Peyer's patch (tissue), 4 donors: ENCODE measurements at regions not wholly inside any gene's neighbourhood (a gene's known extent, or its start where the extent isn't known, plus 50 kb on each side); places are given as distances from the start of the nearest gene placed in this dataset.

Experiments used
- POLR2A ChIP-seq, 2 donors: fragments of 450-650 bp; IDR thresholded peaks; one replicate each; pipeline ENCODE4 v1.5.1; 2017; ENCODE audit warnings: antibody characterized with exemption in 2 of 2, mild to moderate bottlenecking in 2 of 2, moderate library complexity in 2 of 2
- TF ChIP-seq, protein P1 (sequence below), 6 experiments: fragments of 450-650 bp in 4 of 6; fragments of 200-600 bp in 2 of 6; sonication (generic) in 1 of 6; IDR thresholded peaks; one replicate each; pipeline ENCODE4 v1.5.1; 2017 to 2019; ENCODE audit warnings: antibody characterized with exemption in 6 of 6, mild to moderate bottlenecking in 3 of 6, moderate library complexity in 1 of 6

DNA sequence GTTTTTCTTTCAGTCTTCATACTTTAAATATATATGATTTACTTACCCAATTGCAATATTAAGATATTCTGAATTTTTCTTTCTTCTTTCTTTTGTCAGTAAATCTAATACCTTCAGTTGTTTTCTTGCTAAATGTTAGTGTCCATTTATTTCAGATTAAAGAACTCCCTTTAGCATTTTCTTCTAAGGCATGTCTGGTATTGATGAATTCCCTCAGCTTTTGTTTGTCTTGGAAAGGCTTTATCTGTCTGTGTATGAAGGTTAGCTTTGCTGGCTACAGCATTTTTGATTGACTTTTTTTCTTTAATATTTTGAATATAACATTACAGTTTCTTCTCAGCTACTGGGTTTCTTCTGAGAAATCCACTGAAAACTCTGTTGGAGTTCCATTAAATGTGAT, 64.0 kb upstream of the PLSCR4 start:
- TF ChIP-seq, protein P1, sequence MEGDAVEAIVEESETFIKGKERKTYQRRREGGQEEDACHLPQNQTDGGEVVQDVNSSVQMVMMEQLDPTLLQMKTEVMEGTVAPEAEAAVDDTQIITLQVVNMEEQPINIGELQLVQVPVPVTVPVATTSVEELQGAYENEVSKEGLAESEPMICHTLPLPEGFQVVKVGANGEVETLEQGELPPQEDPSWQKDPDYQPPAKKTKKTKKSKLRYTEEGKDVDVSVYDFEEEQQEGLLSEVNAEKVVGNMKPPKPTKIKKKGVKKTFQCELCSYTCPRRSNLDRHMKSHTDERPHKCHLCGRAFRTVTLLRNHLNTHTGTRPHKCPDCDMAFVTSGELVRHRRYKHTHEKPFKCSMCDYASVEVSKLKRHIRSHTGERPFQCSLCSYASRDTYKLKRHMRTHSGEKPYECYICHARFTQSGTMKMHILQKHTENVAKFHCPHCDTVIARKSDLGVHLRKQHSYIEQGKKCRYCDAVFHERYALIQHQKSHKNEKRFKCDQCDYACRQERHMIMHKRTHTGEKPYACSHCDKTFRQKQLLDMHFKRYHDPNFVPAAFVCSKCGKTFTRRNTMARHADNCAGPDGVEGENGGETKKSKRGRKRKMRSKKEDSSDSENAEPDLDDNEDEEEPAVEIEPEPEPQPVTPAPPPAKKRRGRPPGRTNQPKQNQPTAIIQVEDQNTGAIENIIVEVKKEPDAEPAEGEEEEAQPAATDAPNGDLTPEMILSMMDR (IDR thresholded peaks at IDR 0.05): no peak
- TF ChIP-seq POLR2A (IDR thresholded peaks at IDR 0.05): no peak
